Limb (tissue), 2 donors: ENCODE measurements at regions not wholly inside any gene's neighbourhood (a gene's known extent, or its start where the extent isn't known, plus 50 kb on each side); places are given as distances from the start of the nearest gene placed in this dataset.
A peak's percentile ranks its signal among the peaks of the same experiment; 100 is the strongest.
"Not testable (repeated sequence)": the region's sequence is repeated elsewhere in the genome, so short reads cannot be mapped to it uniquely, and the experiment has no call there.

Experiments
- DNase-seq, 2 donors: peaks; one replicate each; pipeline ENCODE4 v3.0.0-alpha.2; 2016; ENCODE audit errors: extremely low spot score in 2 of 2

DNA sequence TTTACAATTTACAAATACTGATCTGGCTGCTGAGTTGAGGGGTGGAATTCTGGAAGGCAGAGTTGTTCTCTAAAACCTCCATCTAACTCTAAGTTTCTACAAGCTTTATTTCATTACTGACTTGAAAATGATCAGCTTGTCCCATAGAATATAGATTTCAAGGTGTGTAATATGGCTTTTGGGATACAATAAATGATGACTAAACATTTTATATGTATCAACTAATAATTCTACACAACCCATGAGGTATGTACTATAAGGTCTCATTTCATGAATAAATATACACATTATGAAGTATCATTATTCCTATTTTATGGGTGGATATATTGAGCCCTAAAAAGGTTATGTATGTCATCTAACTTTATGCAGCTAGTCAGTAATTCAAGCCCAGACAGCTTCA lies 1214.3 kb upstream of the SORCS1 start:
- no peak for DNase-seq

DNA sequence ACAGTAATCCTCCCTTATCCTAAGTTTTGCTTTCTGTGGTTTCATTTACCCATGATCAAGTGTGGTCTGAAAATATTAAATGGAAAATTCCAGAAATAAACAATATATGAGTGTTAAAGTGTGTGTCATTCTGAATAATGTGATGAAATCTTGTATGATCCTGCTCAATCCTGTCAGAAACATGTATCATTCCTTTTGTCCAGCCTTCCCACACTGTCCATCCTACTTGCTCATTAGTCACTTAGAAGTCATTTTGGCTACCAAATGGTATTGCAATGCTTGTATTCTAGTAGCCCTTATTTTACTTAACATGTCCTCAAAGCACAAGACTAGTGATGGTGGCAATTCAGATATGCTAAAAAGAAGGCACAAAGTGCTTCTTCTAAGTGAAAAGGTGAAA lies 1211.2 kb upstream of the SORCS1 start:
- no peak for DNase-seq

DNA sequence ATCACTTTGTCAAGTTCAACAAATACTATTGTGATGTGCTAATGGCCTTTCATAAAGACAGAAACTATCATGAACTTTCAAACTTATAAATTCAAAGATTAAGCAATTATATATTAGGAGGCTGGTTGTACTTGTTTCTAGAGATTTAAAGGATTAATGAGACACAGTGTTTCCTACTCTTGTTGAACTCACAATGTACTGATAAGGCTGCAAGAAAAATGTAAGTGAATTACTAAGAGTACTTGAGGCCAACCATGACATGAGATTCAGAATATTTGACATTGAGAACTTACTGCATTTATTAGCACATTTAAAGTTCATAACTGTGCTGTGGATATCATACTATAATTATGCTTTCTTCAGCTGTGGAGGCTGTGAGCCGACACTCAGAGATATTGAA lies 1210.5 kb upstream of the SORCS1 start:
- no peak for DNase-seq

DNA sequence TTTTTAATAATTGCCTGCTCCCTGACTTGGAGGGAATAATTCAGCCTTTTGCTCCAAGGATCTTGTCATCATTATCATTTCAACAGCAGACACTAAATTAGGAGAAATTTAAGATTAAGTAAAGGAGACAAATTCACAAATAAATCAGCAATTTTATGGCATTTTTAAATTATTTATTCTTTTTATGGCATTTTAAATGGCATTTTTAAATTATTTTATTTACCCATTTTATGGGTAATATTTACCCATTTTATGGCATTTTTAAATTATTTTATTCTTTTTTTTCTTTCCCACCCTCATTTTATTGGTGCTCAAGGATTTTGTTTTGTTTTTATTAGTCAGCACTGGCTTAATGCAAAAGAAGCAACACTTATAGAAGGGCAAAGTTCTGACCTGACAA lies 1201.0 kb upstream of the SORCS1 start:
- no peak for DNase-seq

DNA sequence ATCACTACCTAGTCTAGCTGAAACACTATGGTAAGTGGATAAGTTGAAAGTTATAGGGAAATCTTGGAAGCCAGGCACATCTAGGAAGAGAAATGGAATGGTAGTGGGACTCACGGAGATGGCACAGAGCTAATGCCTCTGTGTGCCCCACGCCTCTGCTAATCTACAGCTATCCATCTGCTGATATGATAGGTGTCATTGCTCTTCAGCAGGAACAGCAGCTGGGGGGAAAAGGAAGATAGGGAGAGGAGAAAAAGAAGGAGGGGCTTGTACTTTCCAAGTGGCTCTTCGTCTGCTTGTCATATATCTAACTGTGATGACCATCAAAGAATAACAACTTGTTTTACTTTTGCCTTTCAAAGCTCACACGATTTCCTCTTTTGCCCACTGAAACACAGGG lies 1199.1 kb upstream of the SORCS1 start:
- no peak for DNase-seq

DNA sequence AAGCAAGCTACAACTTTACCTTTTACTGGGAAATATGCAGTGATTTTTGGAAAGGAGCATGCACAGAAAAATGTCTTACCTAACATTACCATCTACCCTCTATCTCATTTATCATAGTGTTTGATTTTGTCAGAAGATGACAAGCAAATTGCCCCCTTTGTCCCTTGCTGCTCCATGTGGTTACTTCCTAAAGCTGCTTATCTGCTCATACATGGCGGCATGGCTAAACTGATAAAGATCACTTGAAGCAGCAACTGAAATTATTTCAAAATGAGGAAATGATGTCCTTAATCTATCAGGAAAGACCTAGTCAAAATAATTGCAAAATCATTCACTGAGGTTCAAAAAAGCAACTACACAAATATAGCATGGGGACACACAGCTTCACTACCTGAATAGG lies 1198.5 kb upstream of the SORCS1 start:
- DNase-seq: no peak

DNA sequence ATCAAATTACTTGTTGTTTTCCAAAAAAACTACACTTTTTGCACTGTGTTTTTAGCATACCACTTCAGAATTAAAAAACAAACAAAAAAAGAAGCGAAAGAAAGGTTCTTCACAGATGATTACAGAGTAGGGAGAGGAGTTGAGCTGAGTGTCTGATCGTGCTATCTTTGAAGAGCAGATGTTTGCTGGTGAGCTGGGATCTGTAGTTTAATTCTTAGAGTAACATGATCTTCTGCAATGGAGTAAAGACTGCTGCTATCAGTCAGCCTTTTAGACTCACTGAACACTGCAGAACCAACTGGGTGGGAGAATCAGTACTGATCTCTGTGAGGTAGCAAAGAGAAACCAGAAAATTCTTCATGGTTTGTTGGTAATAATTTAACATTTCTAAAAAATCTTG lies 1197.8 kb upstream of the SORCS1 start:
- DNase-seq: peak in 1 of 2 donors; percentile 3

DNA sequence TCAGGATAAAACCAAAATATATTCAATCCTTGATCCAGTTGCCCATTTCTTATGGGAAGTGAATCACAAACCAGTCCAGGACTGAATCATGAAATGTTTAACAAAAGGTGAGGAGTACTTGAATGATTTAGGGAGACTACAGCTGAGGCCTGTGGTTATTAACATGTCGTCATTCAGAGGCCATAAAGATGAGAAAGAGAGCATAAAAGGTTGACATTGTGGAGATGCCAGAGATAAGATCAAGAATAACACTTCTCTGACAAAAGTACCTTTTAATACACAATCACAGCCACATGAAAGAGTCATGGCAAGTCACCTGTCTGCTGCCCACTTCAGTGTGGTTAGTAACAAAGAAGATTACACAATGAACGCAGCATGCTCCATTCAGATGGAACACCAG lies 1195.7 kb upstream of the SORCS1 start:
- no peak for DNase-seq

DNA sequence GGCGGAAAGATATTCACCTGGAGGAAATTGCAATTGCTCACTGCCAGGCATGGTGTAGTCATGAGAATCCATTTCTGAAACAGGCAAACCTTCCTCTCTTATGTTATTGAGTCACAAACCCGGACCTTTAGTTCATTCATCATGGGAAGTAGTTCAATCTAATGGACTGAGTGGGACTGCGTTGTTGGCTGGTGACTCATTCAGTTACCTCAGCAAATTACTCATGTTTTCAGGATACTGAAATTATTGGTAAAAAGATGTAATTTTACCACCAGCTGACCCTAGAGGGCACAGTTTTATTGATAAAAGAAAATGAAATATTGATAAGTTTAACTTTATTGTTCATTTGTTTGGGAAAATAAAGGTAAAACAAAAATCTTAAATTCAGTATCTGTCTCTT lies 1194.4 kb upstream of the SORCS1 start:
- DNase-seq: no peak

DNA sequence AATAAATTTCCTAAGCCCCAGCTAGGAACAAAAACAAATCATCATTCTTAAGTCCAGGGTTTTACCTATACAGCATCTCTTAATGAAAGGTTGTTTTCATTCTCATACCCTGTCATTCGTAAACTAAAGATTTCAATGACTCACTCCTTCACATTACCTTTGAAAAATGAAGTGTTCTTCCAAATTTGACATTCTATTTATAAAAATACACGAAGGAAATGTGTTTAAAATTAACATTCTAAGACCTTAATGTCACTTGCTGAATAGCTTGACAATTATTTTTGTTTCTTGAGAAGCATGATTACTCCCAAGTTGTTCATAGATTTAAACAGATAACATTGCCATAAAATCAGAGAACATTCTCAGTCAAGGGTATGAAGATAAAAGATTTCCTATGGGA lies 1188.3 kb upstream of the SORCS1 start:
- DNase-seq: no peak

DNA sequence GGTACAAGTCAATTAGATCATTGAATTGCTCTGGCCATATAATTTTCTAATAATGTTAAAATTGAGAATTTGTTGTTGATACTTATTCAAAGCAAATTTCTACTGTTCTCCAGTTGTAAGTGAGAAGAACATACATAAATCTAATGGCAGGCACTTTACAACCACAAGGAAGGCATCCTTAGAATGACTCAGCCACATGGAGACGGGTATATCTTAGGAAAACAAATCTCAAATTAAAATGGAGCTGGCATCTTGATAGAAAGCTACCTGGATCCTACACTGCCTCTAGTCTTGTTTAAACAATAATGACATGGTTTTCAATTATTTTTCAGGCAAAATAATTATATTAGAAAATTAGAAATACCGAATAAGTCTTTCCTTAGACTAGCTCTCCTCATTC lies 1183.7 kb upstream of the SORCS1 start:
- DNase-seq: no peak

DNA sequence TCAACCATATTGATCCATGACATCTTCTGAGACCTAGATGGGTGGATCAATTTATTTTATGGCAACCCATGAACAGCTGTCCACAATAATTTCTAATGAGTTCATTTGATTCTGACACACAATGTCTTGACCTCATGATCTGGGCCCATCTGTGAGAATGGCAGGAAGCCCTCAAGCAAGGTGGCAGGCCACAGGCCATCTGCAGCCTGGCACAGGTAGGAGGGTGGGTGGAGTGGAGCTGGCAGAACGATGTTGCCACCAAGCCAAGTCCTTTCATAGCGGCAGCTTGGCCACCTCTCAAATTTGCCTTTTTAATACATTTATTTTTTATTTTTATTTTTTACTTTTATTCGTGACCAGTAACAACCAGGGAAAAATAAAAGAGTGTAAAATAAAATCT lies 1181.6 kb upstream of the SORCS1 start:
- DNase-seq: no peak

DNA sequence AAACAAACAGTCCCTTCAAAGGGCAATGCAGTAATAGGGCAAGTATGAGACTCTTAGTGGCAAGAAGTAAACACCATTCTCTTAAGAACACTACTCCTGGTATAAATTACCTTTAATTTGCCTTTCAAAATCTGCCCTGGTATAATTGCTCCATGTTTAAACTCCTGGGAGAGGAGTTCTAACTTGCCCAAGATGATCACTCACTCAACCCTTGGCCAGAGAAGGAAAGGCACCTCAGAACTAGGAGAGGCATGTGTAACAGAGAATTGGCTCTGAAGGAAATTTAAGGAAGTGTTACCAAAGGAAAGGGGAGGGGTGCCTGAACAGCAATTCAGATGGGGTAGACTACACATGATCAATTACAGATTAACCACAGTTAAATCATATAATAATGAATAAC lies 1173.6 kb upstream of the SORCS1 start:
- no peak for DNase-seq

DNA sequence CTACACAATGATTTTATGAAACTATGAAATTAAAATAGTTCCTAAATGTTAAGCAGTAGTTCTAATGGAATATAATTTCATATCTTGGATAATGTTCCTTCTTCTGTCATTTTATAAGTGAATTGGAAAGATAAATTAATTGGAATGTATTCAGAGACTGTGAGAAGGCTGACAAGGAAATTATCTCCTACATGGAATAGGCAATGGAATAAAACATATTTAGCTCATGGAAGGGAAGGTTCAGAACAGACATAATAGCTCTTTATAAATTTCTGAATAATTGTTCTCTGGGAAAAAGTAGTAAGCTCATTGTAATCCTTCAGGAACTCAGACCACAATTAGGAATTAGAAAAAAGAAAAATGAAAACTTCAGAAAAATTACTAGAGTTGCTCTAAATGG lies 1172.3 kb upstream of the SORCS1 start:
- DNase-seq: no peak

DNA sequence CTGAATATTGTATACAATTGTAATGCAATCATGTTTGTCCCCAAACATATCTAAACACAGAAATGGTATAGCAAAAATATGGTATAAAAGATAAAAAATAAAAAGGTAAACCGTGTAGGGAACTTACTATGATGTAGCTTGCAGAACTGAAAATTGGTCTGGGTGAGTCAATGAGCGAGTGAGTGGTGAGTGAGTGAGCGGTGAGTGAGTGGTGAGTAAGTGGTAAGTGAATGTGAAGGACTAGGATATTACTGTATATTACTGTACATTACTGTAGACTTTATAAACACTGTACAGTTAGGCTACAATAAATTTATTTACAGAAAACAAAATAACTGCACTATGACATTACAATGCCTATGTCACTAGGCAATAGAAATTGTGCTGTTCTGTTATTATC lies 1163.2 kb upstream of the SORCS1 start:
- no peak for DNase-seq

DNA sequence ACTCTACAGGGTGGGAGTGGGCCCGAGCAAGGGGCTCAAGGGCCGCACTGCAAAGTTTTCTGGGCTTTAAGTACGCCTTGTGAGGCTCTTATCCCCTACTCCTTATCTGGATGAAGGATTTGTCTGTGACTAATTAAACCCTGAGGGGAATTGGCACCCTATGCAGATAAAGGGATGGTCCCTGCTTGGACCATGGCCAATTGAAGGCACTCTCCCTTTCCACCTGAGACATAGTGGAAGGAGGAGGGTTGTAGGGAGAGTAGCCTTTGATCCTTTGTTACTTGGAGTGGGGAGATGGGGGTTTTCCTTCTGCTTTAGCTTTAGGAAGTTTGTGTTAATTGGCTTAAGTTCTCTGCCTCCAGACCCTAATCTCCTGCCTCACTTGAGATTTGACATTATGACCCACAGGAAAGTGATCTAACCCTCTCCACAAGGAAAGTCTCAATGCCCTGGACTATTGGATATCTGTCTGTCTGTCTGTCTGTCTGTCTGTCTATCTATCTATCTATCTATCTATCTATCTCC lies 1158.8 kb upstream of the SORCS1 start:
- DNase-seq: no peak

DNA sequence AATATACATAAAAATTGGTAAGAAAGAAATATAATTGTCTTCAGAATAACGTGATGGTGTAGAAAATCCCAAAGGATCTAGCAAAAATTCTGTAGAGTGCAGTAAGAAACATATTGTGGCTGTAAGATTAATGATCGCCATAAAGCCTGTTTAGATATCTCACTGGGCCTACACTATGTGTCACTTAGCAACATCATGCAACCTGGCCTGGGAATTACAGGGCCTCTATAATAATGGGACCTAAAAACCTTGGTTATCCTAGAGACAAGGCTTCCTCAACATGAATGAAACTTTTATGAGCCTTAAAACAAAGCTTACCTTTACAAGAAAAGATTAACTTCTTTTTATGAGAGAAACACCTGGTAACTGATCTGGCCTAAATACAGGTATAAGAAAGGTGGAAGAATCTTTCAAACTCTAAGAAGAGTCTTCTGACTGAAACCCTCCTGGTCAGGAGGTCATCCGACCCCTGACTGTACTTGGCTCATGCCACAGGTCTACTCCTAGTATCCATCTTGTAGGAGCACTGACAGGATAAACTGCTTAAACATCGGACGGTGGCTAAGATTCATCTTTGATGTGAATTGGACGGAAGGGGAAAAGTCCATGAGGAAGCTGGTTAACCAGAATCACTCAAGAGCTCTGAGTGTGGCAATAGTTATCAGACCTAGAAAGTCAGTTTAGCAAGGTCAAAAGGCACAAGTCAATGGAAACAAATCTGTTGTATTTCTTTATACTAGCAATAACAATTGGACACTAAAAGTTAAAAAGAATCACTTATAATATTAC lies 1155.1 kb upstream of the SORCS1 start:
- no peak for DNase-seq

DNA sequence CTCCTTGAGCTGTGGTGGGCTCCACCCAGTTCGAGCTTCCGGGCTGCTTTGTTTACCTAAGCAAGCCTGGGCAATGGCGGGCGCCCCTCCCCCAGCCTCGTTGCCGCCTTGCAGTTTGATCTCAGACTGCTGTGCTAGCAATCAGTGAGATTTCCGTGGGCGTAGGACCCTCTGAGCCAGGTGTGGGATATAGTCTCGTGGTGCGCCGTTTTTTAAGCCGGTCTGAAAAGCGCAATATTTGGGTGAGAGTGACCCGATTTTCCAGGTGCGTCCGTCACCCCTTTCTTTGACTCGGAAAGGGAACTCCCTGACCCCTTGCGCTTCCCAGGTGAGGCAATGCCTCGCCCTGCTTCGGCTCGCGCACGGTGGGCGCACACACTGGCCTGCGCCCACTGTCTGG lies 1151.1 kb upstream of the SORCS1 start:
- not testable (repeated sequence) for DNase-seq

DNA sequence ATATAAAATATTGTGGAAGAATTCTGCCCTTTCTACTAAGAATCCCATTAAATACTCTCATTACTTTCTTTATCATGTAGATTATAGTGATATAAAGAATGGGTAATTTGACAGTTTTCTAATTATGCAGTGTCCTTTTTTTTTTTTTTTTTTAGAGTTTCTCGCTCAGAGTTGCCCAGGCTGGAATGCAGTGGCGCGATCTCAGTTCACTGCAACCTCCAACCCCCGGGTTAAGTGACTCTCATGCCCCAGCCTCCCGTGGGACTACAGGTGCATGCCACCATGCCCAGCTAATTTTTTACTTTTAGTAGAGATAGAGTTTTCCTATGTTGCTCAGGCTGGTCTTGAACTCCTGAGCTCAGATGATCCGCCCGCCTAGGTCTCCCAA lies 1143.4 kb upstream of the SORCS1 start:
- no peak for DNase-seq

DNA sequence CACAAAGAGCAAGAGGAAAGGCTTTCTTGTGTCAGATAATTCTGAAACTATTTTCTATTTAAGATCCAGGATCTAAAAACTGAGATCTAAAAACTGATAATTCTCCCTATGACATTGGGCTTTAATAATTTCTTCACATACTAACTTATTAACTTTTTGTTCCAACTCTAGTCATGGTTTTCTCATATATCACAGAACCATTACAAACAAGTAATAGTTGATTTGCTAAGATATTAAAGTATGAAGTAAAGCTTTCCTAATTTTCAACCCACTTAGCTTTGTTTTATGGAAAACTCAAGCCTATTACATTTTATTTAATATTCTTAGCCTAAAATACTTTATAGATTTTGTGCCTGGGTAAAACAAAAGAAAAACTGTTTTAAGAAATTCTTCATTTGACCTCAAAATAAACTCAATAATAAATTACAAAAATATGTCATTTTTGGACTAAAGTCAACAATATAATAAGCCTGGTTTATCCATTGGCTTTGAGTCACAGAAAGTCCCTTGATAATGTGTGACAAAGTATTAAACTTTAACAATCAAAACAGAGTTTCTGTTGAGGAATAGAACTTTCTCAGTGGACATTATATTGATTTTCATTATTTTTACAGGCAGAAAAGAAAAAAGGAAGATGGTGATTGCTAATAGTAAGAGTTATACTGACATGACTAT lies 1142.9 kb upstream of the SORCS1 start:
- no peak for DNase-seq

DNA sequence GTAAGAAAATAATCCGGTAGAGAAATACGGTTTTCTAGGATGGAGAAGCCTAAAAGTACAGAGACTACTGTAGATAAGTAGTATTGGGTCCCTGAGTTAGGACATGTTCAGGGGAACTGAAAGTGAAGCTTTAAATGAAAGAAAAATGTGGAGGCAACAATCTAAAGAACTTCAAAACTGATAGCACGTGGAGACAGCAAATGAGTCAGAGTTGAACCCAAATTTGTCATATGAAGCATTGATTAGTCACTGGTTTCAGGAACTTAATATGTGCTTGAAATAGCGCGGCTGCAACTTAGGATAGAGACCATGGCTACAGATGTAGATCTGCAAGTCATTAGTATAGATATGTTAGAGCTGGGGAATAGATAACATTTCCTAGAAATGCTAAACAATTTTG lies 1138.6 kb upstream of the SORCS1 start:
- no peak for DNase-seq

DNA sequence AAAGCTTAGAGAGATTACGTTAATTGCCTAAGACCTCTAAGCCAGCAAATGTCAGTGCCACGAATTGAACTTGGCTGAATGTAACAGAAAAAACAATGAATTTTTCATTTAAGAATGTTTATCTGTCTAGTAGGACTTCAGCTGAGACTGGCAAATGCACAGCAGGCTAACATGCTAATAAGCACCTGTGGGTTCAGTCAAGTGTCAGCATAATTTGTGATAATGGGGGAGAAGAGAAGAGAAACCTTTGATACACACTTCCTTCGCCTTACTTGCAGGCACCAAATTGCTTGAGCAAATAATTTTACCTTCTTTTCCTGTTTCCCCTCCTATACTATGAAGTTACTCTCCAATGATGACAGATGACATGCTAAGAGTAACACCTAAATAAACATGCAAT lies 1136.5 kb upstream of the SORCS1 start:
- DNase-seq: no peak

DNA sequence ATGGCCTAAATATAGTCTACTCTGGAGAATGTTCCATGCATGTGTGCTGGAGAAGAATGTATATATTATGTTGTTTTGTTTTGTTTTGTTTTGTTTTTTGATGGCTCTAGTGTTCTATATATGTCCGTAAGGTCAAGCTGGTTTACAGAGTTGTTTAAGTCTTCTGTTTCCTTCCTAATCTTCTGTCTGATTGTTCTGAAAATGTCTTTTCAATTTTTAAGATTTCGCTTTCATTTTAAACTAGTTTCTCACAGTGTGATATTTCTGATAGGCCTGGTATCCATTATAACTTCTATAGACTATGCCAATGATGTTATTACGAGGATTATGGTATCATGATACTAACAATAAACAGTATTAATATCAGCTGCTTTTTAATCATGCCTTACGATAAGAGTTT lies 1126.3 kb upstream of the SORCS1 start:
- no peak for DNase-seq
